GM19372 (cell line): ENCODE measurements at regions not wholly inside any gene's neighbourhood (a gene's known extent, or its start where the extent isn't known, plus 50 kb on each side); places are given as distances from the start of the nearest gene placed in this dataset.
"Not testable (repeated sequence)": the region's sequence is repeated elsewhere in the genome, so short reads cannot be mapped to it uniquely, and the experiment has no call there.

Source experiments
- ATAC-seq: cut with Tn5 transposase; IDR thresholded peaks from one replicate; pipeline ENCODE4 v1.9.1; 2021; ENCODE audit warnings: mild to moderate bottlenecking, low read depth, moderate library complexity; ENCODE audit not compliant: unreplicated experiment

DNA sequence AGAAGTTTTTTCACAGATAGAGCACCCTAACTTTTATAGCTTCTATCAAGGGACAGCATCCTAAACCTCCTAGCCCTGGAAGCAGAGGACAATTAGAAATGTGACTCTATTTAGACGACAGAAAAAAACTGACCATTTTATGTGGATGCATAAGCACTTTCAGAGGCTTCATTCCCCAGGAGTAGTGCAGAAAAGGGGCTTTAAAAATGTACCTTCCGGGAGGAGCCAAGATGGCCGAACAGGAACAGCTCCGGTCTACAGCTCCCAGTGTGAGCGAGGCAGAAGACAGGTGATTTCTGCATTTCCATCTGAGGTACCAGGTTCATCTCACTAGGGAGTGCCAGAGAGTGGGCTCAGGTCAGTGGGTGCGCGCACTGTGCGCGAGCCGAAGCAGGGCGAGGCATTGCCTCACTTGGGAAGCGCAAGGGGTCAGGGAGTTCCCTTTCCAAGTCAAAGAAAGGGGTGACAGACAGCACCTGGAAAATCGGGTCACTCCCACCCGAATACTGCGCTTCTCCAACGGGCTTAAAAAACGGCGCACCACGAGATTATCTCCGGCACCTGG, 416.4 kb upstream of the C1orf87 start:
- not testable (repeated sequence) for ATAC-seq

- ATAC-seq, result no peak
These were observed 415.3 kb upstream of the C1orf87 start for GRCh38 chr1:60488847-60489246.

DNA sequence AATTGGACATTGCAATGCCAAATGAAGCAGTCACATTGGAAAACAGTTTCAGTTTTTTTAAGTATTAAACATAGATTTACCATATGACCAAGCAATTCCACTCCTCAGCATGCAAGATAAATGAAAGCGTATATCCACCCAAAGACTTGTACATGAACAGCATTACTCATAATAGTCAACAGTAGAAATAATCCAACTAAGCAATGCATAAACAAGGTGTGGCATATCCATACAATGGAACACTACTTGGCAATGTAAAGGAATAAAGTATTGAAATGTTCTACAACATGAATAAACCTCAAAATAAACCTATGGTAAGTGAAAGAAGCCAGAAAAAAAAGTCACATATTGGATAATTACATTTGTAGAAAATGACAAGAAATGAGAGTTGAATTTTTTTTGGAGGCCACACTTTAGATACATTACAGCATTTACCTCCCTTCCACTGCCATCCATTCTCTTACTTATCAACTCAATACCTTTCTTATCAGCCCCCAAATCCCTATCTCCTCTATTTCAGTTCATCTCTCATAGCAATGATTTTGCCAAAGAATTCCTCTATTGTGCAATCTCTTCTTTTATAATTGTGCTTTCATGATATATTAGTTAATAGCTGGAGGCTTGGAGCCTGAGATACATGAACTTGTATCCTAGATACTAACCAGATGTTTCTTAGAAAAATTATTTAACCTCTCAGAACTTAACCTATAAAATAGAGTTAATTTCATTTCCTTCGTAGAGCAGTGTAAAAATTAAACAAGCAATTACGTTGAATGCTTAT, 414.2 kb upstream of the C1orf87 start:
- no peak for ATAC-seq

DNA sequence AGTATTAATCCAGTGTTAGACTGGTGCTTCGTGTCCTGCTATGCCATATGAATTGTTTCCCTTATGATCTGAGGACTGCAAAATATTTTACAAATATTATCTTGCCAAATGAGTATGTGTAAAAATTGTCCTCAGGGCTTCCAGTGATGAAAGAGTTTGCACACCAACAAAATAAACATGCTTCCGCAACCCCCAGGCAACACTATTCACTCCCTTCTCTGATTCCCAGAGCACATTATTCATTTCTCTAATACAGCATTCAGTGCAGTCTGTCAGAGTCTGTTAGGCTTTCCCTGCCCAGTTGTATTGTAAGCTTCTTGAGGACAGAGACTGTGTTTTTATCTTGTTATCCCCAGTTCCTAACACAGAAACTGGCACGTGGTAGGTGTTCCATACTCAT, 409.9 kb upstream of the C1orf87 start:
- ATAC-seq, result no peak

DNA sequence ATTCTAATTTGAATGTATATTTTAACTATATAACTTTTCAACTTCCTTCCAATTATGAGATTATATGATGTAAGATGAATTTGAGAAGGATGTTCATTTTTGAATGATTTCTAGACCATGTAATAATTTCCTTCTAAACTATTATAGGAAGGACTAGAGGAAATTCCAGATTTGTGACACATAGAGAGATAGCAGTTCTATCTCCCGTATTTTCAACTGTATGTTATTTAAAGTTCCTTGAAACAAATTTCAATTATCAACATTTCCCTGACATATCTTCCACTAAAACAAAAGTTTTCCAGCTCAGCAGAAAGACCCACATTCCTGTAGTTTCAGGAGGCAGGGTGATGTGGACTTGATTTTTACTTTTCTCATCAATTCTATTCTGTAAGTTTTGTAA, 396.7 kb upstream of the C1orf87 start:
- ATAC-seq, result no peak

DNA sequence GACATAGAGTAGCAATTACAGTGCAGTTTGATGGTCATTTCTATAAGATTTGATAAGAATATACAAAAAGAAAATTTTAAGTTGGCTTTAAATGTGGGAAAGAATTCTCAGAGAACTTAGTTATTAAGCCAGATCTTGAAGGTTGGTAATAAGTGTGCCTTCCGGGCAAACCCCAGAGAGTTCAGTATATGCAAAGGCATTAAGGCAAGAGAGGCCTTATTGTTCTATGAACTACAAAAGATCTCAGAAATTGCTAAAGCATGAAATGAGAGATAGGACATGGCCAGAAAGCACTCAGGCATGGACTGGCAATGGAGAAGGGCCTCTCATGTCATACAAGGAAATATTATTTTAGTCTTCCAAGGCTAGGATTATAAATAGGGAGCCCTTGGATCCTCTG, 390.2 kb upstream of the C1orf87 start:
- no peak for ATAC-seq

DNA sequence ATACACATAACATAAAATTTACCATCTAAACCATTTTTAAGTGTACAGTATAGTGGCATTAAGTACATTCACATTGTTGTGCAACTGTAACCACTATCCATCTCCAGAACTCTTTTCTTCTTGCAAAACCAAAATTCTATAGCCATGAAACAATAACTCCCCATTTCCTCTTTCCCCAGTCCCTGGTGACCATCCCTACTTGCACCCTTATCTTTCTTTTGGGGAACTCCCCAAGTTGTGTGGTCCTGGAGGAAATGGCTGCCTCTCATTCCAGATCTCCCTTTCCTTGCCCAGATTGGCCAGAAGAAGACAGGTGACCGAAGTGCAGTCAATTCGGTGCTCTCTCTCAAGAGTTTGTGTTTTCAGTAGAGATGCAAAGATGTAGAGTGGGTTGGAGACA, 389.6 kb upstream of the C1orf87 start:
- no peak for ATAC-seq

- no peak for ATAC-seq
These were observed 388.5 kb upstream of the C1orf87 start for GRCh38 chr1:60461925-60462595.

DNA sequence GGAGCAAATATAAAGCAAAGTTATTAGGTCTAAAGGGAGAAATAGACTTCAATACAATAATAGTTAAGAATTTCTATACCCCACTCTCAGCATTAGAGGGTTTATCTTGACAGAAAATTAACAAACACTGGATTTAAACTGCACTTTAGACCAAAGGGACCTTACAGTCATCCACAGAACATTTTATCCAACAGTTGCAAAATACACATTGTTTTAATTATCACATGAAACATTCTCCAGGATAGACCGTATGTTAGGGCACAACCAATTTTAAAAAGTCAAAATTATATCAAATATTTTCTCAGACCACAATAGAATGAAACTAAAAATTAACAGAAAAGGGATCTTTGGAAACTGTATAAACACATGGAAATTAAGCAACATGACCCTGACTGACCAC, 384.5 kb upstream of the C1orf87 start:
- ATAC-seq, result no peak

GRCh38 chr1:60449876-60450275, 376.3 kb upstream of the C1orf87 start:
- no peak for ATAC-seq

- no peak for ATAC-seq
These were observed 375.3 kb upstream of the C1orf87 start for GRCh38 chr1:60448850-60449249.

- no peak for ATAC-seq
These were observed 371.1 kb upstream of the C1orf87 start for GRCh38 chr1:60444680-60445079.

GRCh38 chr1:60436186-60436585, 362.6 kb upstream of the C1orf87 start:
- no peak for ATAC-seq

- no peak for ATAC-seq
These were observed 358.0 kb upstream of the C1orf87 start for GRCh38 chr1:60431593-60431992.

GRCh38 chr1:60430375-60430774, 356.8 kb upstream of the C1orf87 start:
- ATAC-seq, result no peak

DNA sequence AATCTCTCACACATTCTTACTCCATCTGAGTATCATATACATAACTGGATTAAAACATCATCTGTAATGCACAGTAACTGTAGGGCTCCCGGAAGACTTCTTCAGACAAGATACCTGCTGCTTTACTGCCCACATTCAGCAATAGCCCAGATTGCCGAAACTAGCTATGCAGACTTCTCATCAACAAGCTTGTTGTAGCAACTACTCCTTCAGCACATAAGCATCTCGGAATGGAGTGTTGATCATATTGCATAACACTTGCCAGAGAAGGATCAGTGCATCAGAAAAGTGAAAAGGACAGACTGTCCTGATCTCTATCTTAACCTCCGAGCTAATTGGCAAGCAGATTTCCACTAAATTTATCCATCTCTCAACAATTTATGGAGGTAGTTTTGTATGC, 354.6 kb upstream of the C1orf87 start:
- no peak for ATAC-seq

GRCh38 chr1:60427701-60428100, 354.1 kb upstream of the C1orf87 start:
- ATAC-seq, result no peak

DNA sequence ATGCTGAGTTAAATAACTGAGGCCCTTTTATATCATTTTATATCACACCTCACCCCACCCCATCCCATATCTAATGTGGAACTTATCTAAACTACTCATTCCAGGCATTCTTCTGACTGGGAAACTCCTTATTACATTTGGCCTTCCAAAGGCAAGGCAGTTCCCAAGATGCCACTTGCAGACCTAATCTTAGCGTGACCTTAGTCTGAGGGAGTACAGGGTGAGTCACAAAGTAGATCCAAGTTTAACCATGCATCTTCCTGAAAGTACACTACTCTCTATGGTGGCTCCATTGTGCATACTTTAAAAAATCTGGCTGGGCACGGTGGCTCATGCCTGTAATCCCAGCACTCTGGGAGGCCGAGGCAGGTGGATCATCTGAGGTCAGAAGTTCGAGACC, 353.6 kb upstream of the C1orf87 start:
- no peak for ATAC-seq

DNA sequence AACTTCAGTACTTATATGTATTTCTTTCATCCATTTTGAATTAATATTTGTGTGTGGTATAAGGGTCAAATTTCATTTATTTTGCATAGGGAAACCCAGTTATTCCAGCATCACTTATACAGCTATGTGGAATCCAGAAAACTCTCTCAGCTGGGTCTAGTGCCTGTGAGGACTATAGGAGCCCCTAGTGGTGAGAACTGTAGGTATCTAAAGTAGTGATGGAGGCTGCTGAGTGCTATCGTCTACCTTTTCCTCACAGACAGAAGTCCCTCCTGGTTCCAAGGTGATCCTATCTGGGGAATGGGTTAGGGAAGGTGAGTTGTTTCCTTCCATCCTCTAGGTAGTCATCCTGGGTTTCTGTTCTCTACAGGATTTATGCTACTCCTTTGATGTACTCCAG, 352.0 kb upstream of the C1orf87 start:
- ATAC-seq, result no peak

DNA sequence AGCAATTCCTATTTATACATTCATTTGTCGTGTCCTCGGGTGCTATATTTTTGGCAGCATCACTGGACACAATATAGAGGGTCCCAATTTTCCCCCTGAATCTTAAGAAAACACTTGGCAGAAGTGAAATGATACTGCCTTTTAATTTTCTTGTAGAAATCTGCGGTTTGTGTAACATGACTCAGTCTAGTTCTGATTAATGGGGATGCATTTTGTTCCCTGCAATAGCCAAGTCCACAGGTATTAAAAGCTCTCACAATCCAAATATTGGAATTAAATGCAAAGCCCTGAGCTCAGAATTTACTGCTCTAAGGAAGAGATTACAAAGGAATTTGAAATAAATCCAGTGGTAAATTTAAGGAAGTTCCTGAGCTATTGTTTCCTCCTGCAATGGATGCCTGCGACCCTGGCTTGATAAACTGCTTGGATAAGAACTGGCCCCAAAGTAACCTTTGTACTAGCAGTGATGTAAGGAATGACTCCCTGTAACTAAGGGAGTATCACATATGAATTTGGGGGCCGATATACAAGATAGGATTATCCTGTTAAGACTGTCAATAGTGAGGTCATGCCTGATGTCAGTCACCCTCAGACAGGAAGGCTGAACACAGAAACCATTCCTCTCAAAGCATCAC, 349.7 kb upstream of the C1orf87 start:
- ATAC-seq, result no peak

GRCh38 chr1:60421965-60422364, 348.4 kb upstream of the C1orf87 start:
- no peak for ATAC-seq
